Inferior parietal cortex (tissue), 1 donor: ENCODE measurements at regions not wholly inside any gene's neighbourhood (a gene's known extent, or its start where the extent isn't known, plus 50 kb on each side); places are given as distances from the start of the nearest gene placed in this dataset.

Experiments used
- DNase-seq: peaks from one replicate; pipeline ENCODE4 v3.0.0-alpha.2; 2016; ENCODE audit errors: extremely low spot score

GRCh38 chr2:2720351-2720750 is 389.3 kb upstream of the MYT1L start:
- no peak for DNase-seq

GRCh38 chr2:2719781-2720180 is 388.7 kb upstream of the MYT1L start:
- DNase-seq: no peak

GRCh38 chr2:2719015-2719414 is 387.9 kb upstream of the MYT1L start:
- DNase-seq: no peak

GRCh38 chr2:2717406-2717805 is 386.3 kb upstream of the MYT1L start:
- no peak for DNase-seq

- DNase-seq: no peak
Measured at GRCh38 chr2:2716771-2717170, 385.7 kb upstream of the MYT1L start.

GRCh38 chr2:2715036-2715818 is 384.2 kb upstream of the MYT1L start:
- DNase-seq: no peak

- no peak for DNase-seq
Measured at GRCh38 chr2:2714408-2714807, 383.3 kb upstream of the MYT1L start.

- no peak for DNase-seq
Measured at GRCh38 chr2:2709431-2709770, 378.3 kb upstream of the MYT1L start.

- DNase-seq: no peak
Measured at GRCh38 chr2:2708575-2709430, 377.7 kb upstream of the MYT1L start.

- DNase-seq: peak; percentile 33
Measured at GRCh38 chr2:2707206-2707991, 376.3 kb upstream of the MYT1L start.

- no peak for DNase-seq
Measured at GRCh38 chr2:2706306-2706705, 375.2 kb upstream of the MYT1L start.

GRCh38 chr2:2705871-2706270 is 374.8 kb upstream of the MYT1L start:
- DNase-seq: no peak

GRCh38 chr2:2704428-2705090 is 373.5 kb upstream of the MYT1L start:
- DNase-seq: no peak

GRCh38 chr2:2703762-2704427 is 372.8 kb upstream of the MYT1L start:
- no peak for DNase-seq

GRCh38 chr2:2703172-2703571 is 372.1 kb upstream of the MYT1L start:
- DNase-seq: no peak

- no peak for DNase-seq
Measured at GRCh38 chr2:2702385-2702784, 371.3 kb upstream of the MYT1L start.

GRCh38 chr2:2701813-2702212 is 370.7 kb upstream of the MYT1L start:
- DNase-seq: no peak

GRCh38 chr2:2701176-2701781 is 370.2 kb upstream of the MYT1L start:
- no peak for DNase-seq

GRCh38 chr2:2699121-2699505 is 368.0 kb upstream of the MYT1L start:
- no peak for DNase-seq

GRCh38 chr2:2698182-2699120 is 367.4 kb upstream of the MYT1L start:
- no peak for DNase-seq
